IMR-90 (cell line): ENCODE measurements at regions not wholly inside any gene's neighbourhood (a gene's known extent, or its start where the extent isn't known, plus 50 kb on each side); places are given as distances from the start of the nearest gene placed in this dataset.

Experiments used
- ATAC-seq: fragments of 200-7000 bp; cut with Tn5 transposase; 2 replicates; pipeline ENCODE4 v1.9.1; 2020; ENCODE audit warnings: low read depth, mild to moderate bottlenecking, moderate library complexity
- BruUV-seq: library from RNA; stranded (reverse); fragments of 400-500 nt; replicated peaks from 2 replicates; lab custom pipeline; 2021; lab: Mats Ljungman, UMichigan
- CTCF ChIA-PET: fragments of 300-600 bp; formaldehyde crosslinking; extraction: SDS; loops from one replicate; lab custom pipeline; 2021; ENCODE audit warnings: antibody characterized with exemption; lab: Yijun Ruan, JAX
- POLR2A ChIA-PET: fragments of 300-600 bp; sonication (Branson Sonifier 250); formaldehyde crosslinking; loops from one replicate; lab custom pipeline; 2022; ENCODE audit warnings: antibody characterized with exemption; ENCODE audit not compliant: unreplicated experiment; lab: Charles Lee
- DNase-seq: peaks from one replicate; pipeline ENCODE4 v3.0.0; 2013
- H2AFZ ChIP-seq: replicated peaks from 2 replicates; pipeline ENCODE3; 2013; ENCODE audit warnings: low read length, mild to moderate bottlenecking; ENCODE audit not compliant: poor library complexity
- H2AK5ac ChIP-seq: 2 replicates; pipeline ENCODE4 v1.6.1; 2013; ENCODE audit warnings: low read depth, low read length, inconsistent platforms
- H2AK9ac ChIP-seq: replicated peaks from 2 replicates; pipeline ENCODE3; 2013; ENCODE audit warnings: mild to moderate bottlenecking, low read depth, low read length, moderate library complexity; ENCODE audit not compliant: poor library complexity
- H2BK120ac ChIP-seq: 2 replicates; pipeline ENCODE4 v1.6.1; 2013; ENCODE audit warnings: low read depth, low read length, inconsistent platforms
- H2BK15ac ChIP-seq: 3 replicates; pipeline ENCODE4 v1.6.1; 2013; ENCODE audit warnings: low read depth, low read length, inconsistent platforms
- H2BK20ac ChIP-seq: 2 replicates; pipeline ENCODE4 v1.6.1; 2013; ENCODE audit warnings: low read depth, mild to moderate bottlenecking, inconsistent platforms, low read length, moderate library complexity
- H2BK5ac ChIP-seq: 2 replicates; pipeline ENCODE4 v1.6.1; 2013; ENCODE audit warnings: mild to moderate bottlenecking, low read depth, low read length, inconsistent platforms; ENCODE audit not compliant: poor library complexity, severe bottlenecking
- H3K14ac ChIP-seq: replicated peaks from 2 replicates; pipeline ENCODE4 v1.6.1; 2013; ENCODE audit warnings: low read depth, low read length, inconsistent platforms
- H3K18ac ChIP-seq: 2 replicates; pipeline ENCODE4 v1.6.1; 2013; ENCODE audit warnings: low read depth, low read length, control low read depth
- H3K23ac ChIP-seq: 2 replicates; pipeline ENCODE4 v1.6.1; 2013; ENCODE audit warnings: low read depth, low read length, inconsistent platforms
- H3K27ac ChIP-seq: 2 replicates; pipeline ENCODE4 v1.5.1; 2013; ENCODE audit warnings: mild to moderate bottlenecking, control low read depth, low read length; ENCODE audit not compliant: insufficient read depth
- H3K27me3 ChIP-seq: 2 replicates; pipeline ENCODE4 v1.6.1; 2013; ENCODE audit warnings: low read length; ENCODE audit not compliant: control insufficient read depth, insufficient read depth
- H3K36me3 ChIP-seq: 2 replicates; pipeline ENCODE4 v1.6.1; 2013; ENCODE audit warnings: low read length, mixed read lengths; ENCODE audit not compliant: control insufficient read depth, insufficient read depth
- H3K4ac ChIP-seq: 2 replicates; pipeline ENCODE4 v1.6.1; 2013; ENCODE audit warnings: low read depth, low read length, inconsistent platforms
- H3K4me1 ChIP-seq: 2 replicates; pipeline ENCODE4 v1.6.1; 2013; ENCODE audit warnings: low read length, mixed read lengths; ENCODE audit not compliant: control insufficient read depth, insufficient read depth
- H3K4me2 ChIP-seq: 2 replicates; pipeline ENCODE4 v1.6.1; 2013; ENCODE audit warnings: low read depth, mild to moderate bottlenecking, control low read depth, low read length, moderate library complexity
- H3K4me3 ChIP-seq: 2 replicates; pipeline ENCODE4 v1.5.1; 2013; ENCODE audit warnings: low read depth, mild to moderate bottlenecking, control low read depth, low read length, moderate library complexity; ENCODE audit not compliant: insufficient read depth
- H3K56ac ChIP-seq: 2 replicates; pipeline ENCODE4 v1.6.1; 2013; ENCODE audit warnings: low read length, inconsistent platforms; ENCODE audit not compliant: insufficient read depth; ENCODE audit errors: extremely low read depth
- H3K79me1 ChIP-seq, 2 experiments: 2 replicates each; pipeline ENCODE4 v1.6.1; 2013; ENCODE audit warnings: low read length in 2 of 2, inconsistent platforms in 1 of 2, low read depth in 1 of 2
- H3K9ac ChIP-seq: 2 replicates; pipeline ENCODE4 v1.6.1; 2013; ENCODE audit warnings: low read depth, low read length, control low read depth
- H3K9me1 ChIP-seq: 2 replicates; pipeline ENCODE4 v1.6.1; 2013; ENCODE audit warnings: low read length, inconsistent platforms; ENCODE audit not compliant: insufficient read depth
- H3K9me3 ChIP-seq: 2 replicates; pipeline ENCODE4 v1.6.1; 2013; ENCODE audit warnings: low read length; ENCODE audit not compliant: control insufficient read depth, insufficient read depth
- H4K20me1 ChIP-seq: 2 replicates; pipeline ENCODE4 v1.6.1; 2013; ENCODE audit warnings: low read length, inconsistent platforms; ENCODE audit not compliant: insufficient read depth
- H4K5ac ChIP-seq: 2 replicates; pipeline ENCODE4 v1.6.1; 2013; ENCODE audit warnings: mild to moderate bottlenecking, low read depth, low read length, control low read depth
- H4K8ac ChIP-seq, 2 experiments: 2 replicates each; pipeline ENCODE4 v1.6.1; 2013; ENCODE audit warnings: low read depth in 2 of 2, low read length in 2 of 2, control low read depth in 1 of 2, inconsistent platforms in 1 of 2
- H4K91ac ChIP-seq: 2 replicates; pipeline ENCODE4 v1.6.1; 2013; ENCODE audit warnings: low read depth, low read length, inconsistent platforms; ENCODE audit not compliant: insufficient read depth
- CEBPB ChIP-seq: IDR thresholded peaks from 2 replicates; pipeline ENCODE4 v1.6.1; 2012; ENCODE audit warnings: low read depth, low read length, improper control_type of control experiment
- WGBS, 2 experiments: methylation state at CpG; one replicate each; pipeline versions ENCODE4 v1.1.5 to v1.1.7; 2013; ENCODE audit warnings: missing lambda C conversion rate in 2 of 2; ENCODE audit not compliant: insufficient read length in 1 of 2; ENCODE audit errors: extremely low coverage in 2 of 2; 5-methylcytosine and 5-hydroxymethylcytosine counted together
- dilution Hi-C: fragments of 300-500 bp; cut with HindIII; formaldehyde crosslinking; loops from one replicate; pipeline ENCODE4 v1.14.3; 2018; ENCODE audit warnings: low sequenced_read_pairs; ENCODE audit not compliant: unreplicated experiment
- in situ Hi-C: fragments of 300-500 bp; cut with MboI; formaldehyde crosslinking; loops from 3 replicates; pipeline ENCODE4 v1.14.3; 2019; ENCODE audit warnings: low sequenced_read_pairs, inconsistent platforms, mixed read lengths
- intact Hi-C: fragments of 100-400 bp; cut with micrococcal nuclease; formaldehyde crosslinking; loops from 2 replicates; pipeline ENCODE4 v1.10.0; 2022

- Histone ChIP-seq H2AK9ac (no peak overlapping the region), H4K5ac (no peak overlapping the region), H2BK15ac (no peak overlapping the region), H3K23ac (no peak overlapping the region), H3K18ac (no peak overlapping the region), H3K9ac (no peak overlapping the region), H4K91ac (no peak overlapping the region), H2BK5ac (no peak overlapping the region), H3K9me3 (peaks cover 7% of the 10 kb centered on the region), H2BK20ac (no peak overlapping the region), H3K4me2 (no peak overlapping the region), H3K27ac (no peak overlapping the region), H3K79me1 (no peaks in the 10 kb centered on the region), H4K20me1 (no peaks in the 10 kb centered on the region), H3K27me3 (no peaks in the 10 kb centered on the region), H3K14ac (no peak overlapping the region), H2AFZ (no peak overlapping the region), H3K4me1 (no peaks in the 10 kb centered on the region), H4K8ac (no peak overlapping the region), H3K4me3 (no peak overlapping the region), H3K56ac (no peak overlapping the region), H2AK5ac (no peak overlapping the region), H2BK120ac (no peak overlapping the region), H3K9me1 (no peaks in the 10 kb centered on the region), H3K4ac (no peak overlapping the region), H3K36me3 (no peaks in the 10 kb centered on the region)
- DNase-seq (no peak), ATAC-seq (no peak)
- no peak for TF ChIP-seq CEBPB
- POLR2A ChIA-PET, result no interaction called here
- CTCF ChIA-PET, result no interaction called here
- intact Hi-C loops (no loop called here), in situ Hi-C loops (no loop called here), dilution Hi-C loops (no loop called here)
- no TSS peak for BruUV-seq
- no CpG with 5 or more reads among the region's 14 CpGs for WGBS, 2 experiments
These were observed 893.8 kb upstream of the CELF4 start for GRCh38 chr18:38459131-38459994.
